ENCODE measurements at regions not wholly inside any gene's neighbourhood (a gene's known extent, or its start where the extent isn't known, plus 50 kb on each side); places are given as distances from the start of the nearest gene placed in this dataset.

DNA sequence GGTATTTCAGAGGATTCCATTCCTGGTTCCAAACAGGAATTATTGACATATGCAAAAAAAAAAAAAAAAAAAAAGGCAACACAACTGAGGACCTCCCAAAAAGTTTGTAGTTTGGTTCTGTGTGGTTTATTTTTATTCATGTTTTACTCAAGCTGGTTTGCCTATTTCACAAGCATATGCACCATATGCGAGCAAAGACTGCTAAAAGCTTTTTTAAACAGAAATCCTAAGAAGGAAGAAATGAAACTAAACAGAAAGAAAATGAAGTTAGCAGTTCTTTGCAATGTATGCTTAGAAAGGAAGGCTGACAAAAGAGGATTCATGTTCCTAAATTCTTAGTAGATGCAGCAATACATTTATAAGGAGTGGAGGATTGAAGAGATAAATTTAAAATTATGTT lies 487.6 kb upstream of the FLRT2 start:
- H3K9ac ChIP-seq (replicated peaks; ENCODE audit: extremely low read depth, insufficient read depth, low read length): no peak overlapping the region
- H3K36me3 ChIP-seq (ENCODE audit: control insufficient read depth in 2 of 2, extremely low read depth in 1 of 2, insufficient read depth in 2 of 2, low read length in 2 of 2): no peaks in the 10 kb centered on the region
- no peaks in the 10 kb centered on the region for H3K27me3 ChIP-seq (ENCODE audit: control insufficient read depth in 2 of 2, insufficient read depth in 2 of 2, low read length in 2 of 2)
- POLR2A ChIA-PET: no interaction called here
- dilution Hi-C loops (cut with MboI; ENCODE audit: extremely low pct_ligation_motif_present, low sequenced_read_pairs) (no loop called here), intact Hi-C loops (cut with micrococcal nuclease) (no loop called here)
- no peak for DNase-seq (ENCODE audit: low read depth, low spot score)
- CTCF ChIA-PET: interaction anchor here (1.2 kb wide), 1 partner anchor 44 kb away, joined by 3 read pairs; no protein-coding TSS in a partner anchor
- no peaks in the 10 kb centered on the region for H3K4me1 ChIP-seq (ENCODE audit: control insufficient read depth, extremely low read depth, insufficient read depth, low read length)
- no peaks in the 10 kb centered on the region for H3K79me2 ChIP-seq (ENCODE audit: control insufficient read depth, insufficient read depth, low read length)
- no peaks in the 10 kb centered on the region for H4K20me1 ChIP-seq (replicated peaks; ENCODE audit: control insufficient read depth, extremely low read depth, insufficient read depth, low read length)
- TF ChIP-seq, protein P1, sequence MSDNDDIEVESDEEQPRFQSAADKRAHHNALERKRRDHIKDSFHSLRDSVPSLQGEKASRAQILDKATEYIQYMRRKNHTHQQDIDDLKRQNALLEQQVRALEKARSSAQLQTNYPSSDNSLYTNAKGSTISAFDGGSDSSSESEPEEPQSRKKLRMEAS (IDR thresholded peaks at IDR 0.05; ENCODE audit: insufficient read depth, insufficient read length): no peak
- TF ChIP-seq FOS (IDR thresholded peaks at IDR 0.05; ENCODE audit: borderline replicate concordance, insufficient read depth, low read length) (no peak), EZH2 (IDR thresholded peaks at IDR 0.05; ENCODE audit: borderline replicate concordance, low read depth, low read length, severe bottlenecking) (no peak), POLR2A (IDR thresholded peaks at IDR 0.05; ENCODE audit: low read depth, low read length) (no peak), GATA2 (IDR thresholded peaks at IDR 0.05; ENCODE audit: insufficient read depth, insufficient read length, low read depth, low read length) (no peak), POLR2AphosphoS5 (IDR thresholded peaks at IDR 0.05; ENCODE audit: insufficient read depth, low read depth, low read length) (no peak), JUN (IDR thresholded peaks at IDR 0.05; ENCODE audit: borderline replicate concordance, insufficient read depth, insufficient read length, low read depth) (no peak)
- TF ChIP-seq, protein P2, sequence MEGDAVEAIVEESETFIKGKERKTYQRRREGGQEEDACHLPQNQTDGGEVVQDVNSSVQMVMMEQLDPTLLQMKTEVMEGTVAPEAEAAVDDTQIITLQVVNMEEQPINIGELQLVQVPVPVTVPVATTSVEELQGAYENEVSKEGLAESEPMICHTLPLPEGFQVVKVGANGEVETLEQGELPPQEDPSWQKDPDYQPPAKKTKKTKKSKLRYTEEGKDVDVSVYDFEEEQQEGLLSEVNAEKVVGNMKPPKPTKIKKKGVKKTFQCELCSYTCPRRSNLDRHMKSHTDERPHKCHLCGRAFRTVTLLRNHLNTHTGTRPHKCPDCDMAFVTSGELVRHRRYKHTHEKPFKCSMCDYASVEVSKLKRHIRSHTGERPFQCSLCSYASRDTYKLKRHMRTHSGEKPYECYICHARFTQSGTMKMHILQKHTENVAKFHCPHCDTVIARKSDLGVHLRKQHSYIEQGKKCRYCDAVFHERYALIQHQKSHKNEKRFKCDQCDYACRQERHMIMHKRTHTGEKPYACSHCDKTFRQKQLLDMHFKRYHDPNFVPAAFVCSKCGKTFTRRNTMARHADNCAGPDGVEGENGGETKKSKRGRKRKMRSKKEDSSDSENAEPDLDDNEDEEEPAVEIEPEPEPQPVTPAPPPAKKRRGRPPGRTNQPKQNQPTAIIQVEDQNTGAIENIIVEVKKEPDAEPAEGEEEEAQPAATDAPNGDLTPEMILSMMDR (IDR thresholded peaks at IDR 0.05; ENCODE audit: extremely low read depth in 1 of 2, insufficient read depth in 1 of 2, low read depth in 1 of 2, low read length in 2 of 2): no peak
- no peaks in the 10 kb centered on the region for H3K9me3 ChIP-seq (replicated peaks; ENCODE audit: control insufficient read depth, insufficient read depth, low read length)
- H3K4me2 ChIP-seq (ENCODE audit: insufficient read depth, low read length): no peak overlapping the region
- H2AFZ ChIP-seq (ENCODE audit: low read depth, low read length): no peak overlapping the region
- no peaks in the 10 kb centered on the region for H3K9me1 ChIP-seq (replicated peaks; ENCODE audit: control insufficient read depth, extremely low read depth, insufficient read depth, low read length)
- no peak overlapping the region for H3K4me3 ChIP-seq (replicated peaks in 1 of 3; ENCODE audit: insufficient read depth in 1 of 3, low read depth in 1 of 3, low read length in 3 of 3)
- no TSS peak for BruUV-seq (replicated peaks)
- FAIRE-seq: peak; percentile 26
- no peak overlapping the region for H3K27ac ChIP-seq (ENCODE audit: insufficient read depth, low read depth, low read length)
